CD8-positive, alpha-beta memory T cell (primary cell): ENCODE measurements at regions not wholly inside any gene's neighbourhood (a gene's known extent, or its start where the extent isn't known, plus 50 kb on each side); places are given as distances from the start of the nearest gene placed in this dataset.

Experiments used
- CTCF ChIA-PET: fragments of 350-600 bp; sonication (Branson Sonifier 250); formaldehyde crosslinking; loops from one replicate; lab custom pipeline; 2021; ENCODE audit warnings: antibody characterized with exemption; lab: Charles Lee
- POLR2A ChIA-PET: fragments of 350-600 bp; sonication (Branson Sonifier 250); formaldehyde crosslinking; loops from one replicate; lab custom pipeline; 2021; ENCODE audit warnings: antibody characterized with exemption; lab: Charles Lee
- DNase-seq, 5 donors: peaks; one replicate each; pipeline versions ENCODE4 v3.0.0 to v3.0.0-alpha.2; 2020 to 2022; ENCODE audit warnings: mixed read lengths in 1 of 5
- H3K27ac ChIP-seq: one replicate; pipeline ENCODE4 v1.7.0; 2013; ENCODE audit warnings: low read depth, mild to moderate bottlenecking, low read length, moderate library complexity
- H3K27me3 ChIP-seq: 2 replicates; pipeline ENCODE4 v1.7.0; 2013; ENCODE audit warnings: low read length, mild to moderate bottlenecking; ENCODE audit not compliant: insufficient read depth, poor library complexity, severe bottlenecking
- H3K36me3 ChIP-seq: 2 replicates; pipeline ENCODE4 v1.7.0; 2013; ENCODE audit warnings: mild to moderate bottlenecking, low read length, moderate library complexity; ENCODE audit not compliant: insufficient read depth
- H3K4me1 ChIP-seq: 2 replicates; pipeline ENCODE4 v1.7.0; 2013; ENCODE audit warnings: mild to moderate bottlenecking, low read length, moderate library complexity; ENCODE audit not compliant: insufficient read depth
- H3K4me3 ChIP-seq: 2 replicates; pipeline ENCODE4 v1.7.0; 2013; ENCODE audit warnings: mild to moderate bottlenecking, low read length
- H3K9me3 ChIP-seq: 2 replicates; pipeline ENCODE4 v1.7.0; 2013; ENCODE audit warnings: mild to moderate bottlenecking, low read length
- H3K27ac Mint-ChIP-seq, 8 donors: one replicate each; pipeline ENCODE4 v1.8.0; 2020 to 2021; ENCODE audit warnings: mixed read lengths in 8 of 8, mild to moderate bottlenecking in 6 of 8, inconsistent platforms in 3 of 8, moderate library complexity in 3 of 8
- H3K27me3 Mint-ChIP-seq, 2 donors: one replicate each; pipeline ENCODE4 v1.8.0; 2020 to 2021; ENCODE audit warnings: mixed read lengths in 2 of 2, mild to moderate bottlenecking in 1 of 2, moderate library complexity in 1 of 2
- H3K36me3 Mint-ChIP-seq, 3 donors: one replicate each; pipeline ENCODE4 v1.8.0; 2020 to 2021; ENCODE audit warnings: mixed read lengths in 3 of 3, inconsistent platforms in 1 of 3, mild to moderate bottlenecking in 1 of 3
- H3K4me1 Mint-ChIP-seq, 3 donors: one replicate each; pipeline ENCODE4 v1.8.0; 2020 to 2021; ENCODE audit warnings: mixed read lengths in 3 of 3, inconsistent platforms in 1 of 3, mild to moderate bottlenecking in 1 of 3
- H3K4me3 Mint-ChIP-seq, 7 donors: one replicate each; pipeline ENCODE4 v1.8.0; 2020 to 2021; ENCODE audit warnings: mixed read lengths in 7 of 7, mild to moderate bottlenecking in 6 of 7, moderate library complexity in 4 of 7, inconsistent platforms in 2 of 7
- H3K9me3 Mint-ChIP-seq, 5 donors: one replicate each; pipeline ENCODE4 v1.8.0; 2020 to 2022; ENCODE audit warnings: mixed read lengths in 5 of 5, mild to moderate bottlenecking in 3 of 5, moderate library complexity in 2 of 5, inconsistent platforms in 1 of 5

GRCh38 chr12:74440469-74440868, 97.2 kb upstream of the ATXN7L3B start:
- H3K27ac ChIP-seq: no peak overlapping the region
- Mint-ChIP-seq H3K4me1 (no peaks in the 10 kb centered on the region), H3K4me3 (no peak overlapping the region), H3K36me3 (no peaks in the 10 kb centered on the region), H3K27me3 (peaks cover 6 to 12% of the 10 kb centered on the region in 2 donors), H3K9me3 (peaks cover 0 to 2% (median 0%) of the 10 kb centered on the region in 5 donors), H3K27ac (no peak overlapping the region)
- POLR2A ChIA-PET: no interaction called here
- CTCF ChIA-PET: no interaction called here
- DNase-seq: no peak
- no peak overlapping the region for H3K4me3 ChIP-seq
- H3K27me3 ChIP-seq: no peaks in the 10 kb centered on the region
- no peaks in the 10 kb centered on the region for H3K4me1 ChIP-seq
- no peaks in the 10 kb centered on the region for H3K36me3 ChIP-seq
- no peaks in the 10 kb centered on the region for H3K9me3 ChIP-seq

GRCh38 chr12:74441872-74442271, 95.8 kb upstream of the ATXN7L3B start:
- no peak overlapping the region for H3K4me3 ChIP-seq

GRCh38 chr12:74446466-74446865, 91.2 kb upstream of the ATXN7L3B start:
- H3K36me3 ChIP-seq: no peaks in the 10 kb centered on the region
- Mint-ChIP-seq H3K27me3 (peaks cover 5 to 7% of the 10 kb centered on the region in 2 donors), H3K27ac (no peak overlapping the region), H3K36me3 (no peaks in the 10 kb centered on the region), H3K9me3 (peaks cover 0 to 3% (median 0%) of the 10 kb centered on the region in 5 donors), H3K4me1 (no peaks in the 10 kb centered on the region), H3K4me3 (no peak overlapping the region)
- no peaks in the 10 kb centered on the region for H3K27me3 ChIP-seq
- no peak overlapping the region for H3K4me3 ChIP-seq
- no peaks in the 10 kb centered on the region for H3K4me1 ChIP-seq
- H3K27ac ChIP-seq: no peak overlapping the region
- POLR2A ChIA-PET: no interaction called here
- H3K9me3 ChIP-seq: no peaks in the 10 kb centered on the region
- CTCF ChIA-PET: no interaction called here
- DNase-seq: no peak

More at GRCh38 chr12:74441872-74442271, 95.8 kb upstream of the ATXN7L3B start:
- H3K27me3 Mint-ChIP-seq: peaks cover 9 to 12% of the 10 kb centered on the region in 2 donors
- no peak for DNase-seq
- H3K36me3 Mint-ChIP-seq: no peaks in the 10 kb centered on the region
- no peaks in the 10 kb centered on the region for H3K27me3 ChIP-seq
- no peaks in the 10 kb centered on the region for H3K9me3 Mint-ChIP-seq
- H3K4me1 ChIP-seq: no peaks in the 10 kb centered on the region
- no peak overlapping the region for H3K4me3 Mint-ChIP-seq
- no peaks in the 10 kb centered on the region for H3K9me3 ChIP-seq
- CTCF ChIA-PET: no interaction called here
- peak overlapping the region in 2 of 8 donors; percentile 18 to 32 for H3K27ac Mint-ChIP-seq
- H3K36me3 ChIP-seq: no peaks in the 10 kb centered on the region
- POLR2A ChIA-PET: no interaction called here
- H3K27ac ChIP-seq: no peak overlapping the region
- no peaks in the 10 kb centered on the region for H3K4me1 Mint-ChIP-seq

- Mint-ChIP-seq H3K27me3 (peaks cover 5 to 7% of the 10 kb centered on the region in 2 donors), H3K4me3 (no peak overlapping the region), H3K9me3 (peaks cover 0 to 3% (median 0%) of the 10 kb centered on the region in 5 donors), H3K36me3 (no peaks in the 10 kb centered on the region), H3K4me1 (no peaks in the 10 kb centered on the region), H3K27ac (peak overlapping the region in 1 of 8 donors; percentile 37)
- Histone ChIP-seq H3K36me3 (no peaks in the 10 kb centered on the region), H3K9me3 (no peaks in the 10 kb centered on the region), H3K4me1 (no peaks in the 10 kb centered on the region), H3K27ac (no peak overlapping the region), H3K27me3 (no peaks in the 10 kb centered on the region), H3K4me3 (no peak overlapping the region)
- CTCF ChIA-PET: no interaction called here
- DNase-seq: no peak
- POLR2A ChIA-PET: no interaction called here
These were observed 87.8 kb upstream of the ATXN7L3B start for GRCh38 chr12:74449872-74450271.

GRCh38 chr12:74454109-74454508, 83.5 kb upstream of the ATXN7L3B start:
- Histone ChIP-seq H3K9me3 (no peaks in the 10 kb centered on the region), H3K27ac (no peak overlapping the region), H3K4me3 (no peak overlapping the region), H3K27me3 (no peaks in the 10 kb centered on the region), H3K36me3 (no peaks in the 10 kb centered on the region), H3K4me1 (no peaks in the 10 kb centered on the region)
- Mint-ChIP-seq H3K27me3 (no peaks in the 10 kb centered on the region), H3K4me1 (no peaks in the 10 kb centered on the region), H3K36me3 (no peaks in the 10 kb centered on the region), H3K9me3 (no peaks in the 10 kb centered on the region), H3K27ac (no peak overlapping the region), H3K4me3 (no peak overlapping the region)
- CTCF ChIA-PET: no interaction called here
- POLR2A ChIA-PET: no interaction called here
- DNase-seq: no peak

- Histone ChIP-seq H3K27ac (no peak overlapping the region), H3K27me3 (no peaks in the 10 kb centered on the region), H3K9me3 (no peaks in the 10 kb centered on the region), H3K4me1 (no peaks in the 10 kb centered on the region), H3K4me3 (no peak overlapping the region), H3K36me3 (no peaks in the 10 kb centered on the region)
- DNase-seq: no peak
- CTCF ChIA-PET: no interaction called here
- Mint-ChIP-seq H3K27me3 (no peaks in the 10 kb centered on the region), H3K4me1 (no peaks in the 10 kb centered on the region), H3K9me3 (no peaks in the 10 kb centered on the region), H3K4me3 (no peak overlapping the region), H3K36me3 (no peaks in the 10 kb centered on the region), H3K27ac (no peak overlapping the region)
- POLR2A ChIA-PET: no interaction called here
These were observed 82.2 kb upstream of the ATXN7L3B start for GRCh38 chr12:74455429-74455828.

GRCh38 chr12:74456431-74456830, 81.2 kb upstream of the ATXN7L3B start:
- no peaks in the 10 kb centered on the region for H3K9me3 ChIP-seq
- Mint-ChIP-seq H3K27ac (no peak overlapping the region), H3K27me3 (no peaks in the 10 kb centered on the region), H3K4me3 (no peak overlapping the region), H3K36me3 (no peaks in the 10 kb centered on the region), H3K4me1 (no peaks in the 10 kb centered on the region), H3K9me3 (no peaks in the 10 kb centered on the region)
- H3K36me3 ChIP-seq: no peaks in the 10 kb centered on the region
- no peak overlapping the region for H3K4me3 ChIP-seq
- CTCF ChIA-PET: no interaction called here
- H3K27ac ChIP-seq: no peak overlapping the region
- DNase-seq: no peak
- H3K27me3 ChIP-seq: no peaks in the 10 kb centered on the region
- POLR2A ChIA-PET: no interaction called here
- H3K4me1 ChIP-seq: no peaks in the 10 kb centered on the region

GRCh38 chr12:74468401-74468800, 69.2 kb upstream of the ATXN7L3B start:
- Histone ChIP-seq H3K9me3 (no peaks in the 10 kb centered on the region), H3K27ac (no peak overlapping the region), H3K4me3 (no peak overlapping the region), H3K4me1 (no peaks in the 10 kb centered on the region), H3K27me3 (no peaks in the 10 kb centered on the region), H3K36me3 (no peaks in the 10 kb centered on the region)
- Mint-ChIP-seq H3K9me3 (peaks cover 0 to 1% (median 0%) of the 10 kb centered on the region in 5 donors), H3K36me3 (no peaks in the 10 kb centered on the region), H3K4me1 (no peaks in the 10 kb centered on the region), H3K27ac (no peak overlapping the region), H3K4me3 (no peak overlapping the region), H3K27me3 (peaks cover 8 to 15% of the 10 kb centered on the region in 2 donors)
- CTCF ChIA-PET: no interaction called here
- no peak for DNase-seq
- POLR2A ChIA-PET: no interaction called here

GRCh38 chr12:74476234-74476633, 61.4 kb upstream of the ATXN7L3B start:
- Histone ChIP-seq H3K36me3 (no peaks in the 10 kb centered on the region), H3K27ac (no peak overlapping the region), H3K4me1 (no peaks in the 10 kb centered on the region), H3K9me3 (no peaks in the 10 kb centered on the region), H3K27me3 (no peaks in the 10 kb centered on the region), H3K4me3 (no peak overlapping the region)
- no peaks in the 10 kb centered on the region for H3K36me3 Mint-ChIP-seq
- DNase-seq: no peak
- peaks cover 0 to 3% of the 10 kb centered on the region in 2 donors for H3K27me3 Mint-ChIP-seq
- no peak overlapping the region for H3K27ac Mint-ChIP-seq
- H3K4me3 Mint-ChIP-seq: no peak overlapping the region
- ChIA-PET CTCF (no interaction called here), POLR2A (no interaction called here)
- no peaks in the 10 kb centered on the region for H3K4me1 Mint-ChIP-seq
- H3K9me3 Mint-ChIP-seq: no peaks in the 10 kb centered on the region
